ENCODE measurements at regions not wholly inside any gene's neighbourhood (a gene's known extent, or its start where the extent isn't known, plus 50 kb on each side); places are given as distances from the start of the nearest gene placed in this dataset.

DNA sequence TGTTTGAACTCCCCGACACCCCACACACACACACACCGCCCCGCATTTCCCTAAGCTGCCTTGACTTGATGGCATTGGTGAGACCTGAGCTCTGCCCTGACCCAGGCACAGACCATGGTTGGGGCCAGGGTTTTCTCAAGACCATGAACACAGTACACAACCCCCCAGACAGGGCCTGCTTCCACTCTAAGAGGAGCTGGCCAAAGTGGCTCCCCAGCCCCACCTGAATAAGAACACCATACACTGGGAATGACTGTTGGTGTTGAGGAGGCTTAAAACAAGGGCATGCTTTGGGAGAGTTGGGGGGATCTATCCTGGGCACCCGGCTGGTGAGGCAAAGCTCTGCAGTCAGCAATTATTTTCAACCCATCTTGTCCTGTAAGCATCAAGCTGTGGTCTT, 77.6 kb upstream of the SYT6 start:
- Histone ChIP-seq H3K9me3 (ENCODE audit: control insufficient read depth, low read depth, low read length) (no peaks in the 10 kb centered on the region), H2AFZ (ENCODE audit: low read length) (no peak overlapping the region), H2BK15ac (ENCODE audit: low read depth, low read length) (no peak overlapping the region), H3K4ac (ENCODE audit: low read depth, low read length) (no peak overlapping the region), H3T11ph (ENCODE audit: low read length) (no peak overlapping the region), H2BK120ac (ENCODE audit: low read depth, low read length, poor library complexity, severe bottlenecking) (no peak overlapping the region), H2AK5ac (ENCODE audit: insufficient read length, low read length) (no peak overlapping the region), H3K9ac (ENCODE audit: extremely low read depth, insufficient read length, low read length) (no peak overlapping the region), H2BK12ac (ENCODE audit: insufficient read length, low read depth, low read length) (no peak overlapping the region), H3K23ac (ENCODE audit: insufficient read length, low read depth, low read length) (no peak overlapping the region), H4K20me1 (ENCODE audit: control insufficient read depth, insufficient read depth, insufficient read length) (no peaks in the 10 kb centered on the region), H4K91ac (ENCODE audit: insufficient read length, low read depth, low read length) (no peak overlapping the region), H3K4me2 (ENCODE audit: insufficient read depth, insufficient read length, low read length) (no peak overlapping the region), H3K56ac (ENCODE audit: insufficient read length, low read depth, low read length) (no peak overlapping the region), H3K79me2 (ENCODE audit: insufficient read depth, low read length) (no peaks in the 10 kb centered on the region), H3K79me1 (ENCODE audit: insufficient read depth, low read depth, low read length, poor library complexity, severe bottlenecking) (no peaks in the 10 kb centered on the region), H4K8ac (replicated peaks; ENCODE audit: insufficient read length, low read depth, low read length) (no peak overlapping the region), H3K14ac (ENCODE audit: insufficient read depth, low read length) (no peak overlapping the region), H3K18ac (ENCODE audit: insufficient read length, low read depth, low read length) (no peak overlapping the region), H2BK5ac (ENCODE audit: insufficient read length, low read length) (no peak overlapping the region), H3K4me1 (ENCODE audit: insufficient read depth, low read length) (no peaks in the 10 kb centered on the region), H3K27me3 (ENCODE audit: insufficient read depth, low read length) (no peaks in the 10 kb centered on the region), H3K27ac (ENCODE audit: insufficient read length, low read depth, low read length) (no peak overlapping the region), H4K5ac (ENCODE audit: insufficient read length, low read depth, low read length) (no peak overlapping the region), H2BK20ac (ENCODE audit: low read depth, low read length, poor library complexity, severe bottlenecking) (no peak overlapping the region), H3K23me2 (ENCODE audit: insufficient read length, low read depth, low read length, poor library complexity, severe bottlenecking) (no peaks in the 10 kb centered on the region)
- H3K27ac Mint-ChIP-seq = no peak overlapping the region
- TF ChIP-seq, protein P1, sequence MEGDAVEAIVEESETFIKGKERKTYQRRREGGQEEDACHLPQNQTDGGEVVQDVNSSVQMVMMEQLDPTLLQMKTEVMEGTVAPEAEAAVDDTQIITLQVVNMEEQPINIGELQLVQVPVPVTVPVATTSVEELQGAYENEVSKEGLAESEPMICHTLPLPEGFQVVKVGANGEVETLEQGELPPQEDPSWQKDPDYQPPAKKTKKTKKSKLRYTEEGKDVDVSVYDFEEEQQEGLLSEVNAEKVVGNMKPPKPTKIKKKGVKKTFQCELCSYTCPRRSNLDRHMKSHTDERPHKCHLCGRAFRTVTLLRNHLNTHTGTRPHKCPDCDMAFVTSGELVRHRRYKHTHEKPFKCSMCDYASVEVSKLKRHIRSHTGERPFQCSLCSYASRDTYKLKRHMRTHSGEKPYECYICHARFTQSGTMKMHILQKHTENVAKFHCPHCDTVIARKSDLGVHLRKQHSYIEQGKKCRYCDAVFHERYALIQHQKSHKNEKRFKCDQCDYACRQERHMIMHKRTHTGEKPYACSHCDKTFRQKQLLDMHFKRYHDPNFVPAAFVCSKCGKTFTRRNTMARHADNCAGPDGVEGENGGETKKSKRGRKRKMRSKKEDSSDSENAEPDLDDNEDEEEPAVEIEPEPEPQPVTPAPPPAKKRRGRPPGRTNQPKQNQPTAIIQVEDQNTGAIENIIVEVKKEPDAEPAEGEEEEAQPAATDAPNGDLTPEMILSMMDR (conservative IDR thresholded peaks at IDR 0.05) = no peak
- peak; percentile 10 for DNase-seq
- H3K4me1 Mint-ChIP-seq = no peaks in the 10 kb centered on the region; a peak in 1 of 4 replicates
- no CpG with 5 or more reads among the region's 4 CpGs for WGBS (ENCODE audit: extremely low coverage, insufficient read length, low lambda C conversion rate)
- H3K9me3 Mint-ChIP-seq = no peaks in the 10 kb centered on the region
- no peaks in the 10 kb centered on the region for H3K36me3 Mint-ChIP-seq (ENCODE audit: insufficient read depth in 1 of 3, low read depth in 3 of 3)
- H3K4me3 Mint-ChIP-seq = no peak overlapping the region
- peaks cover 23% of the 10 kb centered on the region for H3K27me3 Mint-ChIP-seq (ENCODE audit: low read depth)
